GM12873 (cell line): ENCODE measurements at regions not wholly inside any gene's neighbourhood (a gene's known extent, or its start where the extent isn't known, plus 50 kb on each side); places are given as distances from the start of the nearest gene placed in this dataset.

Experiments used
- CTCF ChIP-seq: IDR thresholded peaks from 2 replicates; pipeline ENCODE4 v1.5.1; 2012; ENCODE audit warnings: low read depth, mild to moderate bottlenecking, moderate library complexity, low read length, control low read depth; ENCODE audit not compliant: insufficient read depth; ENCODE audit errors: missing control alignments

DNA sequence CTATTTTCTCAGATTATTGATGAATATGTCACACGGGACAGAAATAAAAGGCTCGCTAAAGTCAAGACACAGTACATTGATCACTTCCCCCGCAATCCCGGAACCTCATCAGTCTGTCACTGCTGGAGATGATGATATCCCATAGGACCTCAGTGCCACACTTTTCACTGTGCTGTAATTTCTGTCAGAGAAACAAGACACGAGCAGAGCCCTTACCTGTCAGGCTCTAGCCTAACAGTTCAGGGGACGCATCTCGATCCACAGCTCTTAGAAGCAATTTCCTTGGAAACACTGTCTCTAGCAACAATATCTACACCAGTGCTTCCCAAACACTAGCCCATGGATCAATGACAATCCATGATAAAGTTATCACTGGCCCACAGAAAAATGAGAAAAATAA, 140.0 kb downstream of the GRIN2B start:
- TF ChIP-seq CTCF: no peak

GRCh38 chr12:13839365-13840336, 141.8 kb downstream of the GRIN2B start:
- no peak for TF ChIP-seq CTCF

DNA sequence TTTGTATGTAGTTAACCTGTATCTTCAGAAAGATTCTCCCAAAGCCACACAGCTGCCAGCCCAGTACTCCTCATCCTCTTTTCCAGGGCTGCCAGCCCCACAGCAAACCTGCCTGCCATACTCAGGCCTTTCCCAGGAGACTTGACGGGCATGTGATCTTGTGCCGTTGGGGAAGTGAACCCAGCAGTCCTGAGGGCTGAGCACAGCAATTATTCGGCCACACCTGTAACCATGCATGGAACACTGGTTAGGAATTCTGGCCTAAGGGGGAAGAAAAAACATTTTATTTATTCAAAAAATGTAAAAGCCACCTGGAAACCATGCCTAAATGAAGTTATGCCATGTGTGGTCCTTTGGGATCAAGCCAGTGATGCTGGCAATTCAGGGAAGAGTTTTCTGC, 145.3 kb downstream of the GRIN2B start:
- no peak for TF ChIP-seq CTCF

GRCh38 chr12:13835652-13836051, 145.8 kb downstream of the GRIN2B start:
- TF ChIP-seq CTCF: no peak

DNA sequence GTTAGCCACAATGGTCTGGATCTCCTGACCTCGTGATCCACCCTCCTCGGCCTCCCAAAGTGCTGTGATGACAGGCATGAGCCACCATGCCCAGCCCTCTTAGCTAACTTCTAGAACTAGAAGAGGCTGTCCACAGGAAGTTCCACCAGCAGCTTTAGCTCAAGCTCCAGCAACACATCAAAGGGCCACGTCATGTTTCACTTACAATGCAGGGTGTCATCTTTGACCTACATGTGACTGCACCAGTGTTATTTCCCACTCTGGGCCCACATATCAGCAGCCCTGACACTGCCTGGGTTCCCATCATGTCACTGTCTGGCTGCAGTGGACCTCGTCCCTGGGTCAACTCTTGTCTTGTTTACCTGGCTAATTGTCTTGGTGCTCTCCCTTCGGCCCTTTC, 147.2 kb downstream of the GRIN2B start:
- no peak for TF ChIP-seq CTCF

DNA sequence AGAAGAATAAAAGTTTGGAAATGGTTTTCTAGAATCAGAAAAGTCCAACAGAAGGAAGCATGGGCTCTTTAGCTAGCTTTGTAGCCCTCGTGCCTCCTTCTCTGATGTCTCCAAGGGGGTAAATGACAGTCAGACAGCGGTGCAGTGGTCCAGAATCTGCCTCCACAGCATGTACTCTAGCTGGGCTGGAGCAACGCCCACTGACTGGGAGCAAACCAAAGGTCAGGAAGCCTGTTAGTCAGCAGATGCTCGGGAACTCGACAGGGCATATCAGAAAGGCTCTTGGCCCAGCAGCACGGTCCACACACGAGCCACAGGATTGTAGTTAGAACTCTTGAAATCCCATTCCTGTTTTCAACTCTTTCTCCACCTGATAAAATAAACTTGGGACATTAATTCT, 164.3 kb downstream of the GRIN2B start:
- TF ChIP-seq CTCF: no peak

DNA sequence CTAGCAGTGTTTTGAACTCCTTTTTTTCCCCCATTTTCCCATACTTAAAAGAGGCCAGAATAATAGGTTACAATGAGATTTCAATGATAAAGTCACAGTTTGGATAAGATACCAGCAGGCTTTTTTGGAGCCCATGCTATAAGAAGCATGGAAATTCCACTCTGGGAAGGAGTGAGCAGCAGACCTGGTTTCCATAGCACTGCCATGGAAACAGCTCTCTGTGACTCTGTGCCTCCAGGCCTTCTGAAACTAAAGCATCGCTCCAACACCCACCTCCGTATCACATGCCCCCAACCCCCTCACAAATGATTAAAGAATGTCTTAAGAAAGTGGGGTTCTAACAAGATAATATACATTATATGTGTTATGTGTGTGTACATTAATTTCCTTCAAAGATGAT, 165.0 kb downstream of the GRIN2B start:
- TF ChIP-seq CTCF: no peak
